GM13977 (cell line): ENCODE measurements at regions not wholly inside any gene's neighbourhood (a gene's known extent, or its start where the extent isn't known, plus 50 kb on each side); places are given as distances from the start of the nearest gene placed in this dataset.

Source experiments
- DNase-seq: peaks from one replicate; pipeline ENCODE4 v3.0.0; 2012; ENCODE audit warnings: low spot score
- CTCF ChIP-seq: IDR thresholded peaks from 2 replicates; pipeline ENCODE4 v1.5.1; 2012; ENCODE audit warnings: mild to moderate bottlenecking, control low read depth; ENCODE audit not compliant: insufficient read depth; ENCODE audit errors: extremely low read depth, missing control alignments
- in situ Hi-C: fragments of 300-500 bp; cut with MboI; formaldehyde crosslinking; loops from one replicate; pipeline ENCODE4 v1.12.0; 2022; ENCODE audit warnings: low sequenced_read_pairs, low pct_unique_long_range_greater_than_20kb, mixed read lengths, inconsistent platforms; ENCODE audit not compliant: unreplicated experiment

- no peak for DNase-seq
- TF ChIP-seq CTCF, result no peak
- in situ Hi-C loops, result no loop called here
Measured at GRCh38 chr4:112881842-112882241, 167.6 kb upstream of the ANK2 start.

GRCh38 chr4:112882286-112882685 lies 167.2 kb upstream of the ANK2 start:
- no peak for TF ChIP-seq CTCF
- no peak for DNase-seq
- in situ Hi-C loops, result no loop called here

- no peak for DNase-seq
- TF ChIP-seq CTCF, result no peak
- in situ Hi-C loops, result no loop called here
Measured at GRCh38 chr4:112884406-112884805, 165.0 kb upstream of the ANK2 start.

- in situ Hi-C loops, result no loop called here
- DNase-seq, result no peak
Measured at GRCh38 chr4:112885897-112886296, 163.6 kb upstream of the ANK2 start.

GRCh38 chr4:112888622-112889021 lies 160.8 kb upstream of the ANK2 start:
- in situ Hi-C loops, result no loop called here
- no peak for DNase-seq
- TF ChIP-seq CTCF, result no peak

More at GRCh38 chr4:112885897-112886296, 163.6 kb upstream of the ANK2 start:
- TF ChIP-seq CTCF, result no peak

- TF ChIP-seq CTCF, result no peak
- in situ Hi-C loops, result no loop called here
- no peak for DNase-seq
Measured at GRCh38 chr4:112889199-112889598, 160.3 kb upstream of the ANK2 start.
